SU-DHL-6 (cell line): ENCODE measurements at regions not wholly inside any gene's neighbourhood (a gene's known extent, or its start where the extent isn't known, plus 50 kb on each side); places are given as distances from the start of the nearest gene placed in this dataset.

Experiments
- H2AFZ ChIP-seq: fragments of 200-600 bp; sonication (generic); 2 replicates; pipeline ENCODE4 v1.6.1; 2014; ENCODE audit warnings: low read depth, mild to moderate bottlenecking, moderate library complexity, mixed read lengths, antibody characterized with exemption, low read length; ENCODE audit not compliant: severe bottlenecking
- H3F3A ChIP-seq: fragments of 200-600 bp; shearing (Covaris generic); 2 replicates; pipeline ENCODE4 v1.6.0; 2016; ENCODE audit warnings: antibody characterized with exemption, mild to moderate bottlenecking; ENCODE audit not compliant: insufficient read depth
- H3K27ac ChIP-seq: fragments of 200-600 bp; sonication (generic); 2 replicates; pipeline ENCODE4 v1.5.1; 2016; ENCODE audit warnings: low read depth, mild to moderate bottlenecking, low read length, moderate library complexity, mixed read lengths
- H3K27me3 ChIP-seq: fragments of 200-600 bp; sonication (generic), shearing (Covaris generic); 2 replicates; pipeline ENCODE4 v1.6.0; 2014; ENCODE audit warnings: mild to moderate bottlenecking, low read length
- H3K36me3 ChIP-seq: fragments of 200-600 bp; sonication (generic); 2 replicates; pipeline ENCODE4 v1.6.1; 2014; ENCODE audit warnings: mild to moderate bottlenecking, low read length, mixed read lengths
- H3K4me2 ChIP-seq: fragments of 300-600, 200-600 bp; shearing (Covaris generic), sonication (generic); 2 replicates; pipeline ENCODE4 v1.6.0; 2014; ENCODE audit warnings: low read length, low read depth, mild to moderate bottlenecking; ENCODE audit not compliant: poor library complexity, severe bottlenecking
- H3K4me3 ChIP-seq: fragments of 200-600 bp; sonication (generic); 2 replicates; pipeline ENCODE4 v1.5.1; 2014; ENCODE audit warnings: antibody characterized with exemption, low read length, mild to moderate bottlenecking, mixed read lengths; ENCODE audit not compliant: insufficient read depth, poor library complexity, severe bottlenecking
- H3K79me2 ChIP-seq: fragments of 200-600 bp; sonication (generic); 2 replicates; pipeline ENCODE4 v1.6.1; 2014; ENCODE audit warnings: mild to moderate bottlenecking, low read length, moderate library complexity; ENCODE audit not compliant: insufficient read depth
- H3K9ac ChIP-seq: fragments of 200-600 bp; sonication (generic); 2 replicates; pipeline ENCODE4 v1.7.0; 2014; ENCODE audit warnings: mild to moderate bottlenecking, low read length
- H3K9me2 ChIP-seq: fragments of 200-600 bp; sonication (generic); replicated peaks from 2 replicates; pipeline ENCODE4 v1.6.1; 2014; ENCODE audit warnings: low read length; ENCODE audit not compliant: insufficient read depth
- H3K9me3 ChIP-seq: fragments of 200-600 bp; sonication (generic); 2 replicates; pipeline ENCODE4 v1.6.1; 2014; ENCODE audit warnings: low read length, mixed read lengths; ENCODE audit not compliant: insufficient read depth
- H4K20me1 ChIP-seq: fragments of 200-600 bp; sonication (generic); 2 replicates; pipeline ENCODE4 v1.6.1; 2014; ENCODE audit warnings: low read depth, mild to moderate bottlenecking, antibody characterized with exemption, low read length, moderate library complexity, mixed read lengths
- EZH2phosphoT487 ChIP-seq: fragments of 200-600 bp; sonication (generic), shearing (Covaris generic); conservative IDR thresholded peaks from 2 replicates; pipeline ENCODE4 v1.6.1; 2018; ENCODE audit warnings: mild to moderate bottlenecking, antibody characterized with exemption, low read length, moderate library complexity, mixed read lengths
- TF ChIP-seq, protein P1 (sequence below): fragments of 200-600 bp; sonication (generic); IDR thresholded peaks from one replicate; pipeline ENCODE4 v1.5.1; 2017; ENCODE audit warnings: antibody characterized with exemption, mild to moderate bottlenecking, low read length, moderate library complexity; ENCODE audit not compliant: insufficient read depth, poor library complexity, severe bottlenecking

DNA sequence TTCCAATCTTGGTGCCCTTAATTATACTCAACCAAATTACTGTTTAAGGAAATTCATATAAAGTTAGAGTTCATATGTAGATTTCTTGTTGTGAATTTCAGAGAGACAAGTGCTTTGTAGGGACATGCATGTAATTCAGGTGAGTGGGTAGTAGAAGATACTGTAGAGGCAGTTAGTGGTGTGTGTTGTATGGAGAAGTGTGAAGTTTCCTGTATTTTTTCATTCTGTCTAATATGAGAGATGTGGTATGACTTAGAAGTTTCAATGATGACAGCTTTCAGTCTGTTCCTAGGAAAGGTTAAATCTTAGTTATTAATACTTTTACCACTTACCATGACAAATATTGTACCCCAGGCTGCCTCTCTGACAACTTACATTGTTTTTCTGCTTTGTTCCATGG lies 294.2 kb downstream of the TDRD3 start:
- no peak overlapping the region for H3K4me3 ChIP-seq
- no peaks in the 10 kb centered on the region for H3K79me2 ChIP-seq
- H2AFZ ChIP-seq, result no peak overlapping the region
- H3K36me3 ChIP-seq, result no peaks in the 10 kb centered on the region
- no peaks in the 10 kb centered on the region for H3K27me3 ChIP-seq
- 0 out of 2 replicates have a peak, but pooled peaks cover 3% of the 10 kb centered on the region for H3K9me2 ChIP-seq
- no peak overlapping the region for H3K9ac ChIP-seq
- no peak overlapping the region for H3K4me2 ChIP-seq
- H3K9me3 ChIP-seq, result no peaks in the 10 kb centered on the region
- no peak overlapping the region for H3K27ac ChIP-seq
- no peak for TF ChIP-seq EZH2phosphoT487
- TF ChIP-seq, protein P1, sequence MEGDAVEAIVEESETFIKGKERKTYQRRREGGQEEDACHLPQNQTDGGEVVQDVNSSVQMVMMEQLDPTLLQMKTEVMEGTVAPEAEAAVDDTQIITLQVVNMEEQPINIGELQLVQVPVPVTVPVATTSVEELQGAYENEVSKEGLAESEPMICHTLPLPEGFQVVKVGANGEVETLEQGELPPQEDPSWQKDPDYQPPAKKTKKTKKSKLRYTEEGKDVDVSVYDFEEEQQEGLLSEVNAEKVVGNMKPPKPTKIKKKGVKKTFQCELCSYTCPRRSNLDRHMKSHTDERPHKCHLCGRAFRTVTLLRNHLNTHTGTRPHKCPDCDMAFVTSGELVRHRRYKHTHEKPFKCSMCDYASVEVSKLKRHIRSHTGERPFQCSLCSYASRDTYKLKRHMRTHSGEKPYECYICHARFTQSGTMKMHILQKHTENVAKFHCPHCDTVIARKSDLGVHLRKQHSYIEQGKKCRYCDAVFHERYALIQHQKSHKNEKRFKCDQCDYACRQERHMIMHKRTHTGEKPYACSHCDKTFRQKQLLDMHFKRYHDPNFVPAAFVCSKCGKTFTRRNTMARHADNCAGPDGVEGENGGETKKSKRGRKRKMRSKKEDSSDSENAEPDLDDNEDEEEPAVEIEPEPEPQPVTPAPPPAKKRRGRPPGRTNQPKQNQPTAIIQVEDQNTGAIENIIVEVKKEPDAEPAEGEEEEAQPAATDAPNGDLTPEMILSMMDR, result no peak
- H4K20me1 ChIP-seq, result no peaks in the 10 kb centered on the region
- no peaks in the 10 kb centered on the region for H3F3A ChIP-seq

DNA sequence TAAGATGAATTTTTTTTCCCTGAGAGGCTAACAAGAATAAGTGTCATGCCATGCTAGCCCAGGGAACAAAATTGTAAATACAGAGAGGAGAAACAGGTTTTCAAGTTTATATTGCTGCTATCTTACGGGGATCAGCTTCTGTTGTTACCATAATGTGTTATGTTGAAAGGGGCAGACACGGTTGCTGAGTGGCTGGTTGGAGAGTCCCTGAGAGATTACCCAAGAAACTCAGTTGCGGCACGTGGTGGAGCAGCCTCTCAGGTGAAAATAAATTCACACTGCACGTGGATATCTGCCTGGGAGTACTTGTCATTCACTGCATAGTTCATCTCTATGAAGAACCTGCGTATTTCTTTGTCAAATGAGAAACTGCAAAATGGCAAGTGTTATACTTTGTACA lies 293.6 kb downstream of the TDRD3 start:
- Histone ChIP-seq H3K9ac (no peak overlapping the region), H3K9me3 (no peaks in the 10 kb centered on the region), H3F3A (no peaks in the 10 kb centered on the region), H3K4me3 (no peak overlapping the region), H2AFZ (no peak overlapping the region), H3K4me2 (no peak overlapping the region), H3K9me2 (0 out of 2 replicates have a peak, but pooled peaks cover 4% of the 10 kb centered on the region), H3K27ac (no peak overlapping the region), H3K79me2 (no peaks in the 10 kb centered on the region), H4K20me1 (no peaks in the 10 kb centered on the region), H3K27me3 (no peaks in the 10 kb centered on the region), H3K36me3 (no peaks in the 10 kb centered on the region)
- TF ChIP-seq, protein P1, result no peak
- no peak for TF ChIP-seq EZH2phosphoT487

DNA sequence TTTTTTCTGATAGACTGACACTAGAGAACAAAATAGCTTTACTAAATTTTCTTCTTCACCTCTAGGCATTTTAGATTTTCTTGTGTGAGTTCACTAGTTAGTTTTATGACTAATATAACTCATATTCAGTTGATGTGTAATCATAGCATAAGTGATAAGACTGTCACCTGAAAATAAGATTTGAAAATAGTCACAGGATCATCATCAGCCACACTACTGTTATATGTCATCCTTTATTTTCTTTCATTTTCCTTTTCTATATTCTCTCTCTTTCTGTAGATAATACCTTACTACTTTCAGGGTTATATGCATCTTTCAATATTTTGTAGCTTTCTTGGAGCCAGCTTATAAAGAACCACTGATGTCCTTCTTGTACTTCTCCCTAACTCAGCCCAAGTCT lies 292.6 kb downstream of the TDRD3 start:
- Histone ChIP-seq H3K9me3 (no peaks in the 10 kb centered on the region), H4K20me1 (no peaks in the 10 kb centered on the region), H3K4me2 (no peak overlapping the region), H3K4me3 (no peak overlapping the region), H3K79me2 (no peaks in the 10 kb centered on the region), H3K27ac (no peak overlapping the region), H3K36me3 (no peaks in the 10 kb centered on the region), H3F3A (no peaks in the 10 kb centered on the region), H2AFZ (no peak overlapping the region), H3K9me2 (0 out of 2 replicates have a peak, but pooled peaks cover 4% of the 10 kb centered on the region), H3K9ac (no peak overlapping the region), H3K27me3 (no peaks in the 10 kb centered on the region)
- TF ChIP-seq, protein P1, result no peak
- TF ChIP-seq EZH2phosphoT487, result no peak
